Prostate gland (tissue), 2 donors: ENCODE measurements at regions not wholly inside any gene's neighbourhood (a gene's known extent, or its start where the extent isn't known, plus 50 kb on each side); places are given as distances from the start of the nearest gene placed in this dataset.

Source experiments
- POLR2A ChIP-seq: fragments of 450-650 bp; IDR thresholded peaks from one replicate; pipeline ENCODE4 v1.6.1; 2016; ENCODE audit warnings: antibody characterized with exemption, mild to moderate bottlenecking
- TF ChIP-seq, protein P1 (sequence below), 4 experiments: fragments of 200-600 bp in 2 of 4; fragments of 450-650 bp in 2 of 4; sonication (generic) in 2 of 4; IDR thresholded peaks; 1 replicate in 3 of 4; 2 replicates in 1 of 4; pipeline ENCODE4 v1.5.1; 2016 to 2019; ENCODE audit warnings: antibody characterized with exemption in 4 of 4, mild to moderate bottlenecking in 2 of 4, moderate library complexity in 2 of 4

DNA sequence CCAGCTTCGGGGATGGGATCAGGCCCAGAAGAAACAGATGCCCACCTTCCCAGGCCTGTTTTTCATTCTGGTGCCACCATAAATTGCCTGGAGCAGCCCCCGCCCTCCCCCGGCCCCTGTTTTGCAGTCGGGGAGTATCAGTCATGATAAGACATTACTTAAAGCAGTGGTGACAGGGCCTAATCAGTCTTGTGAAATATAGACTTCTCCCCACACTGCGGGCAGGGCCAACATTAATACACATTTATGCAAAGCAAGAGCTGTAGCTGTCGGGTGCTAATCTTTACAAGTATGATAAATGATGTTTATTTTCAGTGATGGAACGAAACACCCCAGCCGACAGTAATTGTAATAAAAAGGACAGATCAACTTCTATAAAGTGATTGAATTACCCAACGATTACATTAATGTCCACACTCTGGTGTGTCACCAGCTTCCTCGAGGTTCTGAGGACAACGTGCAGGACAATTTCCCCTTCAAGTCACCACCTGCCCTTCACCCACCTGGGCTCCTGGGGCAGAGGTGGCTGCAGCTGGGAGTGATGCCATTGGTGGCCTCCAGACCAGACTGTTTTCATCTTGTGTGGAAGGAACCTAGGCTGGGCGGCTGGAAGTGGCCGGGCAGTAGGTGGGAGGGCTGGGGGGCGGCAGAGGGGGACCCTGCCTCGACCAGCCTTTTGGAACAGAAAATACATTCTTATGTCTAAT, 226.0 kb downstream of the TFCP2L1 start:
- TF ChIP-seq, protein P1, sequence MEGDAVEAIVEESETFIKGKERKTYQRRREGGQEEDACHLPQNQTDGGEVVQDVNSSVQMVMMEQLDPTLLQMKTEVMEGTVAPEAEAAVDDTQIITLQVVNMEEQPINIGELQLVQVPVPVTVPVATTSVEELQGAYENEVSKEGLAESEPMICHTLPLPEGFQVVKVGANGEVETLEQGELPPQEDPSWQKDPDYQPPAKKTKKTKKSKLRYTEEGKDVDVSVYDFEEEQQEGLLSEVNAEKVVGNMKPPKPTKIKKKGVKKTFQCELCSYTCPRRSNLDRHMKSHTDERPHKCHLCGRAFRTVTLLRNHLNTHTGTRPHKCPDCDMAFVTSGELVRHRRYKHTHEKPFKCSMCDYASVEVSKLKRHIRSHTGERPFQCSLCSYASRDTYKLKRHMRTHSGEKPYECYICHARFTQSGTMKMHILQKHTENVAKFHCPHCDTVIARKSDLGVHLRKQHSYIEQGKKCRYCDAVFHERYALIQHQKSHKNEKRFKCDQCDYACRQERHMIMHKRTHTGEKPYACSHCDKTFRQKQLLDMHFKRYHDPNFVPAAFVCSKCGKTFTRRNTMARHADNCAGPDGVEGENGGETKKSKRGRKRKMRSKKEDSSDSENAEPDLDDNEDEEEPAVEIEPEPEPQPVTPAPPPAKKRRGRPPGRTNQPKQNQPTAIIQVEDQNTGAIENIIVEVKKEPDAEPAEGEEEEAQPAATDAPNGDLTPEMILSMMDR (IDR thresholded peaks at IDR 0.05) = no peak
- no peak for TF ChIP-seq POLR2A
